ENCODE measurements at regions not wholly inside any gene's neighbourhood (a gene's known extent, or its start where the extent isn't known, plus 50 kb on each side); places are given as distances from the start of the nearest gene placed in this dataset.

DNA sequence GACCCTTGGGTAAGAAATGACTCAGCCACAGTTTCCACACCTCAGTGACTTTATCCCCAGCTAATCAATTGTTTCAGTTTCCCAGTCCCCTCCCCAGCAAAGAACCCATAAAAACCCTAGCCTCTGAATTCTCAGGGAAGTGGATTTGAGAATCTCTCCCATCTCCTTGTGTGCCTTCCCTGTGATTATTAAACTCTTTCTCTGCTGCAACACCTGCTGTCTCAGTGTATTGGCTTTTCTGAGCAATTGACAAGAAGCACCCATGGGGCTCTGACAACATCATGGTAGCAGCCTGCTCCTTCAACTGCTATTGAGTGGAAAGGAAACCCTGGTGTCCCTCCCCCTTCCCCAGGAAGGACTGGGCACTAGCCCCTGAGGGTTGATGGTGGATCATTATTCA is 73.7 kb downstream of the UQCRFS1 start:
- TF ChIP-seq FOXM1 (IDR thresholded peaks at IDR 0.05; ENCODE audit: borderline replicate concordance) (no peak), ARNT (IDR thresholded peaks at IDR 0.05) (no peak)
